ENCODE measurements at regions not wholly inside any gene's neighbourhood (a gene's known extent, or its start where the extent isn't known, plus 50 kb on each side); places are given as distances from the start of the nearest gene placed in this dataset.

- no peak overlapping the region for H3K4me3 ChIP-seq (ENCODE audit: low read depth, low read length)
- no peak for TF ChIP-seq CTCF (IDR thresholded peaks at IDR 0.05; ENCODE audit: borderline replicate concordance, insufficient read depth, low read depth, low read length)
Measured at GRCh38 chr2:139742216-139743172, 962.3 kb upstream of the NXPH2 start.

GRCh38 chr2:139737659-139738058, 957.5 kb upstream of the NXPH2 start:
- TF ChIP-seq CTCF (IDR thresholded peaks at IDR 0.05; ENCODE audit: borderline replicate concordance, insufficient read depth, low read depth, low read length), result no peak
- no peak overlapping the region for H3K4me3 ChIP-seq (ENCODE audit: low read depth, low read length)

DNA sequence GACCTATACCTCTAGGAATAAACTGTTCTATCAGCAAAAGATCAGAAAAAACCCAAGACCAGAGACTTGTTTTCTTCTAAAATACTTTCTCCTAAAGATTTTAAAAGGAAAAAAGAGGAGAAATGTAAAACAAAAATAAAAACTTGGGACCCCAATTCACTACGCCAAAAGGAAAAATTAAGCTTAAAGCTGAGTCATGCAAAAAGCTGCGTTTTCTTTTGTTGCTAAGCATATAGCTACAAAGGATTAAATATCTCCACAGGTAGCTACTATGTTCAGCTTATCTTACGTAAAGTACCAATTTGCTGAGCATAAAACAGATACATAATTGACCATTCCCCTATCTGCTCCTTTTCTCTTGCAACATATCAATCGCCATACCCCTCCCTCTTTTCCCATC, 950.0 kb upstream of the NXPH2 start:
- no peak for TF ChIP-seq CTCF (IDR thresholded peaks at IDR 0.05; ENCODE audit: borderline replicate concordance, insufficient read depth, low read depth, low read length)

DNA sequence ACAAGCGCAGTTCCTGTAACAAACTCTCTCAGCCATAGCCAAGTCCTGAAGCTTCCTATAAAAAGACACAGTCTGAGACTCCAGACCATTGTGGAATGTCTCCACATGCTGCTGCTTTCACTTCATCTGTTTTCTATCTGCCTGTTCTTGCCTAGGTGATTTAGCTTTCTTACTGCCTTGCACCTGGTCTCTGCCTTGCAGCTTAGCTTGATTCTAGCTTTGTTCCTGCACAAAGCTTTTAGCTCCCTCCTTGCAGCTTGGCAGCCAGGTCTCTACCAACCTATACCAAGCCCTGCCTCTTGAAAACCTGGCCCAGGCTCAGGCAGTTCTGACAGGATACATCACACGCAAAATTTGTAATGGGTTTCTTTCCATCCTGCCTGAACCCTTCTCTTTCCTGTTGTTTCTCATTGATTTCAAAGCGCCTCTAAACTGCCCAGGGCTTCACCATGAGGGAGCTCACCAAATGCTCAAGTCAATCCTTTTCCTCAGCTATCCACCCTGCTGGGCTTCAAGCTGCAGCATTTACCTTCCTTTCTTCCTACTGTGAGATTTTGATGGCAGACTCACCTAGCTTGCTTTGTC, 941.3 kb upstream of the NXPH2 start:
- no peak overlapping the region for H3K4me3 ChIP-seq (ENCODE audit: low read depth, low read length)
- no peak for TF ChIP-seq CTCF (IDR thresholded peaks at IDR 0.05; ENCODE audit: borderline replicate concordance, insufficient read depth, low read depth, low read length)

More for the DNA sequence above, 950.0 kb upstream of the NXPH2 start:
- no peak overlapping the region for H3K4me3 ChIP-seq (ENCODE audit: low read depth, low read length)

DNA sequence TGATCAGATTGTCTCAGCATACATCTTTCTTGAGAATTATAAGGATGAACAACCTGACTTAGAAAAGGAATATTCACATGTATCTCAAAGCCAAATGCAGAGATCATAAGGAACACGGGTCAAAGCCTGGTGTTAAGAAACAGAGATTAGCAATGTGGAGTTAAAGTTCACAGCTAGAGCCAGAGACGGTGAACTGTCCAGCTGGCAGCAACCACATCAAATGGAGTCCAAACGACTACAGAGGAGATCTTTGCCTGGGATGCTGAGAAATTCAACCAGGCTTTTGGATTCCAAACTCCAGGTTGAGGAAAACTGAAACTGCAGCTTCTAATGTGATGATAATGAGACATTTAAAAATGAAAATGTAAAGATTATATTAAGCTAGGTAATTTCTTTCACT, 939.9 kb upstream of the NXPH2 start:
- H3K4me3 ChIP-seq (ENCODE audit: low read depth, low read length), result no peak overlapping the region
- no peak for TF ChIP-seq CTCF (IDR thresholded peaks at IDR 0.05; ENCODE audit: borderline replicate concordance, insufficient read depth, low read depth, low read length)

DNA sequence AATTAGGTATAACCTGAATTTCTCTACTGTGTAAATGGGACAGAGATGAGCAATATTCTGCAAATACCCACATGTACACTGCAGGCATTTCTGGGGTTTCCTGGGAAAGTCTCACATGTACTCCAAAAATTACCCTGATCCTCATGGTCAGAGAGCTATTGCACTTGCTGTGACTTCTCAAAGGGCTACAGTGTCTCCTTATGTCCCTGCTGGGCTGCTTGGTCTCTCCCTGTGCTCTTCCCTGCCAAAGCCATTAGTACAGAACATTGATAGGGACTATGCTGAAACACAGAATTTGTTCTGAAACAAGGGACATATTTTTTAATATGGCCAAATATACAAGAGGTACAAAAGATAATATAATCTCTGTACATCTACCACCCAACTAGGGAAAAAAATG, 924.4 kb upstream of the NXPH2 start:
- no peak overlapping the region for H3K4me3 ChIP-seq (ENCODE audit: low read depth, low read length)
- no peak for TF ChIP-seq CTCF (IDR thresholded peaks at IDR 0.05; ENCODE audit: borderline replicate concordance, insufficient read depth, low read depth, low read length)

DNA sequence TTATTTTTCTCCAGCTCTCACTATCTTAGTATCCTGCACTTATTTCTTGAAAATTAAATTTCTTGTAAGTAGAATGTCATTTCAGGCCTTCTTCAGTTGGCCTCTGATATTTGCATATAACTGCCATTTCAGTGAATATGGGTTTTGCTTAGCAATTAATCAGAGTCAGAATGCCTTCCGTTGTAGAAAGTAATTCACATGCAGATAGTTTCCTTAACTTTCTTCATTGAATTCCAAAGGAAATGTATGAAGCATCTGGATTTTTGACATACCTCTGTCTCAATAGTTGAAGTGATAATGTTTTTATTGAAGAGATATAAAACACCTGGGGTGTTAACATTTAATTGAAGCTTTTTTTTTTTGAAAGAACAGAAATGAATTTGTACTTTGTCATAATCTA, 914.1 kb upstream of the NXPH2 start:
- H3K4me3 ChIP-seq (ENCODE audit: low read depth, low read length), result no peak overlapping the region
- TF ChIP-seq CTCF (IDR thresholded peaks at IDR 0.05; ENCODE audit: borderline replicate concordance, insufficient read depth, low read depth, low read length), result no peak

Measured in GM12875 (cell line).